ENCODE measurements at regions not wholly inside any gene's neighbourhood (a gene's known extent, or its start where the extent isn't known, plus 50 kb on each side); places are given as distances from the start of the nearest gene placed in this dataset.

GRCh38 chr16:7861891-7862582, 529.4 kb downstream of the RBFOX1 start:
- no peaks in the 10 kb centered on the region for H3K27me3 ChIP-seq
- intact Hi-C loops (cut with DNase I; ENCODE audit: low total_unique reads): no loop called here
- no peaks in the 10 kb centered on the region for H3K9me3 ChIP-seq
- DNase-seq: no peak
- TF ChIP-seq, protein P1, sequence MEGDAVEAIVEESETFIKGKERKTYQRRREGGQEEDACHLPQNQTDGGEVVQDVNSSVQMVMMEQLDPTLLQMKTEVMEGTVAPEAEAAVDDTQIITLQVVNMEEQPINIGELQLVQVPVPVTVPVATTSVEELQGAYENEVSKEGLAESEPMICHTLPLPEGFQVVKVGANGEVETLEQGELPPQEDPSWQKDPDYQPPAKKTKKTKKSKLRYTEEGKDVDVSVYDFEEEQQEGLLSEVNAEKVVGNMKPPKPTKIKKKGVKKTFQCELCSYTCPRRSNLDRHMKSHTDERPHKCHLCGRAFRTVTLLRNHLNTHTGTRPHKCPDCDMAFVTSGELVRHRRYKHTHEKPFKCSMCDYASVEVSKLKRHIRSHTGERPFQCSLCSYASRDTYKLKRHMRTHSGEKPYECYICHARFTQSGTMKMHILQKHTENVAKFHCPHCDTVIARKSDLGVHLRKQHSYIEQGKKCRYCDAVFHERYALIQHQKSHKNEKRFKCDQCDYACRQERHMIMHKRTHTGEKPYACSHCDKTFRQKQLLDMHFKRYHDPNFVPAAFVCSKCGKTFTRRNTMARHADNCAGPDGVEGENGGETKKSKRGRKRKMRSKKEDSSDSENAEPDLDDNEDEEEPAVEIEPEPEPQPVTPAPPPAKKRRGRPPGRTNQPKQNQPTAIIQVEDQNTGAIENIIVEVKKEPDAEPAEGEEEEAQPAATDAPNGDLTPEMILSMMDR (IDR thresholded peaks at IDR 0.05): no peak
- no peak overlapping the region for H3K4me3 ChIP-seq
- H3K36me3 ChIP-seq: no peaks in the 10 kb centered on the region
- H3K27ac ChIP-seq: no peak overlapping the region
- no peaks in the 10 kb centered on the region for H3K4me1 ChIP-seq

GRCh38 chr16:7853197-7853596, 520.6 kb downstream of the RBFOX1 start:
- Histone ChIP-seq H3K9me3 (no peaks in the 10 kb centered on the region), H3K27me3 (no peaks in the 10 kb centered on the region), H3K27ac (no peak overlapping the region), H3K4me1 (no peaks in the 10 kb centered on the region), H3K36me3 (no peaks in the 10 kb centered on the region), H3K4me3 (no peak overlapping the region)
- intact Hi-C loops (cut with DNase I; ENCODE audit: low total_unique reads): no loop called here
- no peak for DNase-seq
- TF ChIP-seq, protein P1 (IDR thresholded peaks at IDR 0.05): no peak

DNA sequence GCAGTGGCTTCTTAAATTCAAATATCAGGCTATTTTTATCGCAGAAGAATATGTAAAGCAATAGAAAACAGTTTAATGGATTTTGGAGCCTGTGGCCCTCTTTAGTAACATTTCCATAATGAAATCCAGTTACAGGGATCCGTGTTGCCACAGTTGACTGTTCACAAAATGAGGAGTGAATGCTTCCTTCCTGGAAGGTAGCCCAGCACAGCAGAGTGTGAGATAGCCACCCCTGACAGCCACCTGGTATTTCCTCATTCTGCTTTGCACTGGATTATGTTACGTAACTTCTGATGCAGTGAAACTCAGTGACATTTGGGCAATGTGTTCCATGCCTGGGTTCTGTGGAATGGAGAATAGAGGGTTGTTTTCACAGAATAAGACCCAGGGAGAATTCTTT, 517.2 kb downstream of the RBFOX1 start:
- intact Hi-C loops (cut with DNase I; ENCODE audit: low total_unique reads): no loop called here
- H3K27me3 ChIP-seq: no peaks in the 10 kb centered on the region
- DNase-seq: no peak
- H3K27ac ChIP-seq: no peak overlapping the region
- no peaks in the 10 kb centered on the region for H3K9me3 ChIP-seq
- TF ChIP-seq, protein P1 (IDR thresholded peaks at IDR 0.05): no peak
- no peaks in the 10 kb centered on the region for H3K4me1 ChIP-seq
- no peak overlapping the region for H3K4me3 ChIP-seq
- no peaks in the 10 kb centered on the region for H3K36me3 ChIP-seq

GRCh38 chr16:7843261-7843660, 510.6 kb downstream of the RBFOX1 start:
- intact Hi-C loops (cut with DNase I; ENCODE audit: low total_unique reads): no loop called here
- DNase-seq: no peak
- H3K4me3 ChIP-seq: no peak overlapping the region

GRCh38 chr16:7839568-7839967, 506.9 kb downstream of the RBFOX1 start:
- H3K36me3 ChIP-seq: no peaks in the 10 kb centered on the region
- no peak overlapping the region for H3K27ac ChIP-seq
- DNase-seq: no peak
- TF ChIP-seq, protein P1 (IDR thresholded peaks at IDR 0.05): no peak
- no peaks in the 10 kb centered on the region for H3K27me3 ChIP-seq
- no peaks in the 10 kb centered on the region for H3K9me3 ChIP-seq
- no peaks in the 10 kb centered on the region for H3K4me1 ChIP-seq
- H3K4me3 ChIP-seq: no peak overlapping the region
- intact Hi-C loops (cut with DNase I; ENCODE audit: low total_unique reads): no loop called here

More at GRCh38 chr16:7843261-7843660, 510.6 kb downstream of the RBFOX1 start:
- Histone ChIP-seq H3K36me3 (no peaks in the 10 kb centered on the region), H3K27me3 (no peaks in the 10 kb centered on the region), H3K9me3 (no peaks in the 10 kb centered on the region), H3K4me1 (no peaks in the 10 kb centered on the region), H3K27ac (no peak overlapping the region)
- TF ChIP-seq, protein P1 (IDR thresholded peaks at IDR 0.05): no peak
